ENCODE measurements at regions not wholly inside any gene's neighbourhood (a gene's known extent, or its start where the extent isn't known, plus 50 kb on each side); places are given as distances from the start of the nearest gene placed in this dataset.
"Not testable (repeated sequence)": the region's sequence is repeated elsewhere in the genome, so short reads cannot be mapped to it uniquely, and the experiment has no call there.

DNA sequence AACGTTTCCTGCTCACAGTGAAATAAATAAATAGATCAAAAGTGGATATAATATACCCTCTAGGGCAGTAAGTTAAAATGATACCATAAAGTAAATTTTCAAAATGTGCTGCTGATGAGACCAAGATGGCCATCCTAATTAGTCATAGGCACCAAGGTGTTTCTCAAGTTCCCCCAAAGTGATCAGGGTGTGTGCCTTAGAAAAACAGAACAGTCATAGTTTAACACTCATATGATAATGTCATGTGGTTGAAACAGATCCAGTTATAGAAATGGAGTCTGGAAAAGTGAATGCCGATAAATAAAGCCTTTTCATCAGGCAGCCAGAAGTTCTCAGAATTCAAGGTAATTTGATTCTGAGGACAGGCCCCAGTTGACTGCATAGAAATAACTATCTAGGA, 161.5 kb upstream of the CDKN2B start:
- no peaks in the 10 kb centered on the region for H3K27me3 Mint-ChIP-seq
- no peak overlapping the region for H3K4me3 Mint-ChIP-seq
- no peaks in the 10 kb centered on the region for H3K9me3 Mint-ChIP-seq
- peak overlapping the region; percentile 26 for H3K27ac Mint-ChIP-seq
- H3K36me3 Mint-ChIP-seq = no peaks in the 10 kb centered on the region
- DNase-seq (ENCODE audit: low spot score in 2 of 2) (no peak), ATAC-seq (ENCODE audit: low read depth) (no peak)
- H3K4me1 Mint-ChIP-seq = peaks cover 22% of the 10 kb centered on the region

GRCh38 chr9:22170990-22171670, 162.0 kb upstream of the CDKN2B start:
- Mint-ChIP-seq H3K27ac (peak overlapping the region; percentile 26), H3K4me3 (peak overlapping the region; percentile 42), H3K4me1 (peaks cover 20% of the 10 kb centered on the region), H3K36me3 (no peaks in the 10 kb centered on the region), H3K9me3 (no peaks in the 10 kb centered on the region), H3K27me3 (no peaks in the 10 kb centered on the region)
- DNase-seq (ENCODE audit: low spot score in 2 of 2) (peak in 1 of 2 donors; percentile 3), ATAC-seq (ENCODE audit: low read depth) (peak; percentile 87)

GRCh38 chr9:22171691-22172090, 162.6 kb upstream of the CDKN2B start:
- Mint-ChIP-seq H3K4me3 (no peak overlapping the region), H3K36me3 (no peaks in the 10 kb centered on the region), H3K27me3 (no peaks in the 10 kb centered on the region), H3K9me3 (no peaks in the 10 kb centered on the region), H3K4me1 (peaks cover 24% of the 10 kb centered on the region), H3K27ac (peak overlapping the region; percentile 26)
- ATAC-seq (ENCODE audit: low read depth) (no peak), DNase-seq (ENCODE audit: low spot score in 2 of 2) (no peak)

- Mint-ChIP-seq H3K27me3 (no peaks in the 10 kb centered on the region), H3K9me3 (peaks cover 3% of the 10 kb centered on the region), H3K4me3 (no peak overlapping the region)
Observed at GRCh38 chr9:22173908-22174307, 164.8 kb upstream of the CDKN2B start.

DNA sequence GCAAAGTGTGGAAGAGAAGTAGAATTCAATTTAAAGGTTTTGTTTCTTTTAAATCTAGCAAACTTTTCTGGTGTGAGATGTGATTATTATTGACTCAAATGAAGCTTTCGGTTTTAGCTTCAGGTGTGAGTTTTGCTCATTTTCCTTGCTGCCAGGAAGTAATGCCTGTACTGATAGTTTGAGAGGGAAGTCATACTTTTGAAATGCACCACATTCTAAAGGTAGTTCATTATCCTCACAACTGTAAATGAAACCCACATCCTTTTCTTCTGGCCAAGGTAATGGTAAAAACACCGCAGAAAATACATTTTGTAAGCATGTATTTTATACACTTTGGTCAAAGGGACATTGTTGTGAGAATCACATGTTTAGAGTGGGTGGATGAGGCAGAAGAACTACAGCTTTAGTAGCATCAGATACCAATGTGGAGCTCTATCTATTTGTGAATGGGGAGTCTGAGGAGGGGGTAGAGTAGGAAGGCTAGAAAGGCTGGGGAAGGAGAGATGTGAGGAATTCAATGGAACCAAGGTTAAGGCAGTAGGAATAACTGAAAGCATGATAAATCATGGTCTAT, 167.0 kb upstream of the CDKN2B start:
- DNase-seq (ENCODE audit: low spot score in 2 of 2) = no peak
- H3K4me3 Mint-ChIP-seq = no peak overlapping the region
- H3K4me1 Mint-ChIP-seq = peaks cover 12% of the 10 kb centered on the region
- no peak overlapping the region for H3K27ac Mint-ChIP-seq
- peaks cover 5% of the 10 kb centered on the region for H3K9me3 Mint-ChIP-seq
- no peaks in the 10 kb centered on the region for H3K27me3 Mint-ChIP-seq
- peaks cover 7% of the 10 kb centered on the region for H3K36me3 Mint-ChIP-seq
- ATAC-seq (ENCODE audit: low read depth) = no peak

More at GRCh38 chr9:22173908-22174307, 164.8 kb upstream of the CDKN2B start:
- ATAC-seq (ENCODE audit: low read depth) (no peak), DNase-seq (ENCODE audit: low spot score in 2 of 2) (no peak)
- Mint-ChIP-seq H3K27ac (no peak overlapping the region), H3K4me1 (peaks cover 23% of the 10 kb centered on the region), H3K36me3 (peaks cover 7% of the 10 kb centered on the region)

- H3K4me1 Mint-ChIP-seq; H3K4me3 Mint-ChIP-seq; ATAC-seq (ENCODE audit: low read depth); H3K27me3 Mint-ChIP-seq; H3K36me3 Mint-ChIP-seq; H3K9me3 Mint-ChIP-seq; DNase-seq (ENCODE audit: low spot score in 2 of 2): not testable (repeated sequence)
- peak overlapping the region; percentile 54 for H3K27ac Mint-ChIP-seq
Observed at GRCh38 chr9:22181021-22181420, 171.9 kb upstream of the CDKN2B start.

DNA sequence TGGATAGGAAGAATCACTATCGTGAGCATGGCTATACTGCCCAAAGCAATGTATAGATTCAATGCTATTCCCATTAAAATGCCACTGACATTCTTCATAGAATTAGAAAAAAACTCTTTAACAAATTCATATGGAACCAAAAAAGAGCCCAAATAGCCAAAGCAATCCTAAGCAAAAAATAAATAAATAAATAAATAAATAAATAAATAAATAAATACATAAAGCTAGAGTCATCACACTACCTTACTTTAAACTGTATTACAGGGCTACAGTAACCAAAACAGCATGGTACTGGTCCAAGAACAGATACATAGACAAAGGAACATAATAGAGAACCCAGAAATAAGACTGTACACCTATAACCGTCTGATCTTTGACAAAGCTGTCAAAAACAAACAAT, 180.4 kb upstream of the CDKN2B start:
- Mint-ChIP-seq H3K36me3 (peaks cover 2% of the 10 kb centered on the region), H3K27me3 (no peaks in the 10 kb centered on the region)
- DNase-seq (ENCODE audit: low spot score in 2 of 2) = no peak

GRCh38 chr9:22197000-22197399, 187.9 kb upstream of the CDKN2B start:
- not testable (repeated sequence) for H3K4me1 Mint-ChIP-seq, H3K27me3 Mint-ChIP-seq, H3K9me3 Mint-ChIP-seq
- Mint-ChIP-seq H3K36me3 (peaks cover 16% of the 10 kb centered on the region), H3K4me3 (peak overlapping the region; percentile 51), H3K27ac (peak overlapping the region; percentile 85)
- DNase-seq (ENCODE audit: low spot score in 2 of 2) (peak; percentile 23 to 41), ATAC-seq (ENCODE audit: low read depth) (peak; percentile 99)

More for the DNA sequence above, 180.4 kb upstream of the CDKN2B start:
- peaks cover 23% of the 10 kb centered on the region for H3K4me1 Mint-ChIP-seq
- ATAC-seq (ENCODE audit: low read depth) = no peak
- H3K9me3 Mint-ChIP-seq = peaks cover 3% of the 10 kb centered on the region
- no peak overlapping the region for H3K4me3 Mint-ChIP-seq
- H3K27ac Mint-ChIP-seq = no peak overlapping the region

- DNase-seq (ENCODE audit: low spot score in 2 of 2) (no peak), ATAC-seq (ENCODE audit: low read depth) (no peak)
- Mint-ChIP-seq H3K27me3 (no peaks in the 10 kb centered on the region), H3K9me3 (peaks cover 4% of the 10 kb centered on the region), H3K36me3 (peaks cover 14% of the 10 kb centered on the region), H3K4me1 (peaks cover 20% of the 10 kb centered on the region), H3K27ac (peak overlapping the region; percentile 51), H3K4me3 (no peak overlapping the region)
Observed at GRCh38 chr9:22198681-22199080, 189.6 kb upstream of the CDKN2B start.

DNA sequence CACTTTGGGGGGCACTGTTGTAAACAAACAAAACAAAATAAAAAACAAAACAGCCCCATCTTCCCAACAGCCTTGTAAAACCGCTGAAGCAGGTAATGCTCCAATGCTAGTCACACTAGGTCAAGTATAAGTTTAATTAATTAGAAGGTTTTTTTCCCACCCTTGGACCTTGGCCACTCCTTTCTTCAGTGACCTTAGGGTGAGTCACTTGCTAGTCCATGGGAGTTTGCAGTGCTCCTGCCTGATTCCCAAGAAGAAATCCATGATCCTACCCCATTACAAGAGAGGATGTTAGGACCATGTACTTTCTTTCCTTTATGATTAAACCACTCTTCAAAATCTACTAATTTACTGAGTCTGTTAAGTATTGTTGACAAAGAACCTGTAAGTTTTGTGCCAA, 192.2 kb upstream of the CDKN2B start:
- ATAC-seq (ENCODE audit: low read depth) = no peak
- Mint-ChIP-seq H3K27me3 (no peaks in the 10 kb centered on the region), H3K36me3 (peaks cover 14% of the 10 kb centered on the region), H3K4me1 (peaks cover 29% of the 10 kb centered on the region), H3K27ac (no peak overlapping the region), H3K4me3 (no peak overlapping the region), H3K9me3 (peaks cover 4% of the 10 kb centered on the region)
- no peak for DNase-seq (ENCODE audit: low spot score in 2 of 2)

GRCh38 chr9:22203371-22204138, 194.4 kb upstream of the CDKN2B start:
- peaks cover 4% of the 10 kb centered on the region for H3K36me3 Mint-ChIP-seq
- H3K27ac Mint-ChIP-seq = peak overlapping the region; percentile 74
- peak overlapping the region; percentile 61 for H3K4me3 Mint-ChIP-seq
- no peaks in the 10 kb centered on the region for H3K27me3 Mint-ChIP-seq
- H3K9me3 Mint-ChIP-seq = peaks cover 4% of the 10 kb centered on the region
- ATAC-seq (ENCODE audit: low read depth) (peak; percentile 26), DNase-seq (ENCODE audit: low spot score in 2 of 2) (no peak)
- H3K4me1 Mint-ChIP-seq = peaks cover 32% of the 10 kb centered on the region

DNA sequence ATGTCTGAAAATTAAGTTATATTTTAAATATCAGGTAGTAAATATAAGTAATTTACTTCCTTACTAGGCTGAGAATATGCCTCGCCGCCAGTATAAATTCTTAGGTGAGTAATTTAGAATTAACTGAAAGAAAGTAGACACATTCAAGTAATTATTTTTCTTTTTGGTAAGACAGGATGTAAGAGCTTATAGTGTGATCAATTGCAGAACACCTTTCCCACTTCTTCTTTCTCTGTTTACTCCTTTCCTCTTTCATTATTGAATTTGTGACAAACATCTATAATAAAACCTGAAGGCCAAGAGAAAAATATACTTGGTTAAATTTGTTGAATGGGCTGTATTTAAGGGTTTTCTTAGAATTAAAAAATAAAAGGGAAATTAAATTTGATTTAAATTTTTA, 195.1 kb upstream of the CDKN2B start:
- DNase-seq (ENCODE audit: low spot score in 2 of 2) (no peak), ATAC-seq (ENCODE audit: low read depth) (peak; percentile 69)
- H3K27me3 Mint-ChIP-seq = no peaks in the 10 kb centered on the region
- H3K9me3 Mint-ChIP-seq = no peaks in the 10 kb centered on the region
- no peak overlapping the region for H3K4me3 Mint-ChIP-seq
- H3K36me3 Mint-ChIP-seq = peaks cover 1% of the 10 kb centered on the region
- peak overlapping the region; percentile 74 for H3K27ac Mint-ChIP-seq
- H3K4me1 Mint-ChIP-seq = peaks cover 39% of the 10 kb centered on the region

DNA sequence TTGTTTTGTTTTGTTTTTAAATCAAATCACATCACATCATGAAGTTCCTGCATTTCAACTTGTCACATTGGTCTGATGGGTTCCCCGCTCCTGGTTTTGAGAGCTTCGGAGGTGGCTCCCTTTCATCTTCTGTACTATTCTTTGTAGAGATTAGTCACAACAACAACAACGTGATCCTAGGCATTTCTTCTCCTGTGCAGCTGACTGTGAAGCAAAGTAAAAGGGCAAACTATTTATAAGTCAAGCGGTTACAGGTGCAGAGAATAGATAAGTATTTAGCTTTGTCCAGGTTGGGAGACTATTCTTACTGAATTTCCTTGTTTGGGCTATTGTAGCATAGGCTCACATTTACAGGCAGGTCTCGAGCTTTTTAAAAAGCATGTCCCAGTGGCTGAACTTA, 197.7 kb upstream of the CDKN2B start:
- no peaks in the 10 kb centered on the region for H3K27me3 Mint-ChIP-seq
- DNase-seq (ENCODE audit: low spot score in 2 of 2) (no peak), ATAC-seq (ENCODE audit: low read depth) (peak; percentile 31)
- peaks cover 40% of the 10 kb centered on the region for H3K4me1 Mint-ChIP-seq
- H3K4me3 Mint-ChIP-seq = peak overlapping the region; percentile 59
- H3K36me3 Mint-ChIP-seq = no peaks in the 10 kb centered on the region
- H3K9me3 Mint-ChIP-seq = no peaks in the 10 kb centered on the region
- peak overlapping the region; percentile 62 for H3K27ac Mint-ChIP-seq

- Mint-ChIP-seq H3K9me3 (no peaks in the 10 kb centered on the region), H3K27ac (peak overlapping the region; percentile 2), H3K27me3 (no peaks in the 10 kb centered on the region), H3K4me3 (peak overlapping the region; percentile 50), H3K36me3 (no peaks in the 10 kb centered on the region), H3K4me1 (peaks cover 26% of the 10 kb centered on the region)
- no peak for ATAC-seq (ENCODE audit: low read depth)
- DNase-seq (ENCODE audit: low spot score in 2 of 2) = no peak
Observed at GRCh38 chr9:22208846-22209585, 199.9 kb upstream of the CDKN2B start.
